PFSK-1 (cell line): ENCODE measurements at regions not wholly inside any gene's neighbourhood (a gene's known extent, or its start where the extent isn't known, plus 50 kb on each side); places are given as distances from the start of the nearest gene placed in this dataset.

Experiments used
- POLR2AphosphoS5 ChIP-seq: IDR thresholded peaks from 2 replicates; pipeline ENCODE4 v1.6.1; 2012; ENCODE audit warnings: low read depth, mild to moderate bottlenecking, control low read depth, low read length, moderate library complexity
- TF ChIP-seq, protein P1 (sequence below), 2 experiments: IDR thresholded peaks; 2 replicates each; pipeline versions ENCODE4 v1.6.1 to v1.8.0; 2011 to 2012; ENCODE audit warnings: low read depth in 2 of 2, low read length in 2 of 2, control low read depth in 1 of 2, inconsistent platforms in 1 of 2, mild to moderate bottlenecking in 1 of 2, moderate library complexity in 1 of 2; ENCODE audit not compliant: insufficient read depth in 1 of 2

DNA sequence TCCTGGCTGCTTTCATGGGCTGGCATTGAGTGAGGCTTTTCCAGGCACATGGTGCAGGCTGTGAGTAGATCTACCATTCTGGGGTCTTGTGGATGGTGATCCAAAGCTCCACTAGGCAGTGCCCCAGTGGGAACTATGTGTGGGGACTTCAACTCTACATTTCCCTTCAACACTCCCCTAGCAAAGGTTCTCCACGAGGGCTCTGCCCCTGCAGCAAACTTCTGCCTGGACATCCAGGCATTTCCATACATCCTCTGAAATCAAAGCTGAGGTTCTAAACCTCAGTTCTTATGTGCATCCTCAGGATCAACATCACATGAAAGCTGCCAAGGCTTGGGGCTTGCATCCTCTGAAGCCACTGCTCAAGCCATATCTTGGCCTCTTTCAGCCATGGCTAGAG, 282.9 kb upstream of the ZPLD1 start:
- no peak for TF ChIP-seq POLR2AphosphoS5
- TF ChIP-seq, protein P1, sequence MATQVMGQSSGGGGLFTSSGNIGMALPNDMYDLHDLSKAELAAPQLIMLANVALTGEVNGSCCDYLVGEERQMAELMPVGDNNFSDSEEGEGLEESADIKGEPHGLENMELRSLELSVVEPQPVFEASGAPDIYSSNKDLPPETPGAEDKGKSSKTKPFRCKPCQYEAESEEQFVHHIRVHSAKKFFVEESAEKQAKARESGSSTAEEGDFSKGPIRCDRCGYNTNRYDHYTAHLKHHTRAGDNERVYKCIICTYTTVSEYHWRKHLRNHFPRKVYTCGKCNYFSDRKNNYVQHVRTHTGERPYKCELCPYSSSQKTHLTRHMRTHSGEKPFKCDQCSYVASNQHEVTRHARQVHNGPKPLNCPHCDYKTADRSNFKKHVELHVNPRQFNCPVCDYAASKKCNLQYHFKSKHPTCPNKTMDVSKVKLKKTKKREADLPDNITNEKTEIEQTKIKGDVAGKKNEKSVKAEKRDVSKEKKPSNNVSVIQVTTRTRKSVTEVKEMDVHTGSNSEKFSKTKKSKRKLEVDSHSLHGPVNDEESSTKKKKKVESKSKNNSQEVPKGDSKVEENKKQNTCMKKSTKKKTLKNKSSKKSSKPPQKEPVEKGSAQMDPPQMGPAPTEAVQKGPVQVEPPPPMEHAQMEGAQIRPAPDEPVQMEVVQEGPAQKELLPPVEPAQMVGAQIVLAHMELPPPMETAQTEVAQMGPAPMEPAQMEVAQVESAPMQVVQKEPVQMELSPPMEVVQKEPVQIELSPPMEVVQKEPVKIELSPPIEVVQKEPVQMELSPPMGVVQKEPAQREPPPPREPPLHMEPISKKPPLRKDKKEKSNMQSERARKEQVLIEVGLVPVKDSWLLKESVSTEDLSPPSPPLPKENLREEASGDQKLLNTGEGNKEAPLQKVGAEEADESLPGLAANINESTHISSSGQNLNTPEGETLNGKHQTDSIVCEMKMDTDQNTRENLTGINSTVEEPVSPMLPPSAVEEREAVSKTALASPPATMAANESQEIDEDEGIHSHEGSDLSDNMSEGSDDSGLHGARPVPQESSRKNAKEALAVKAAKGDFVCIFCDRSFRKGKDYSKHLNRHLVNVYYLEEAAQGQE (IDR thresholded peaks at IDR 0.05; ENCODE audit: insufficient read depth in 1 of 2, low read depth in 2 of 2, low read length in 2 of 2) = no peak
